HepG2 (cell line): ENCODE measurements at regions not wholly inside any gene's neighbourhood (a gene's known extent, or its start where the extent isn't known, plus 50 kb on each side); places are given as distances from the start of the nearest gene placed in this dataset.

Experiments
- CEBPB ChIP-seq: IDR thresholded peaks from 2 replicates; pipeline ENCODE4 v1.6.1; 2011; ENCODE audit warnings: low read depth, low read length, improper control_type of control experiment, borderline replicate concordance
- CTCF ChIP-seq: sonication (generic); formaldehyde crosslinking; IDR thresholded peaks from 2 replicates; pipeline ENCODE4 v1.5.0; 2020; ENCODE audit warnings: mild to moderate bottlenecking, missing genetic modification reagents, moderate library complexity
- ELF1 ChIP-seq: sonication (generic); formaldehyde crosslinking; IDR thresholded peaks from 2 replicates; pipeline ENCODE4 v1.4.0; 2020; ENCODE audit warnings: missing genetic modification reagents
- ELF4 ChIP-seq: sonication (generic); formaldehyde crosslinking; IDR thresholded peaks from 2 replicates; pipeline ENCODE4 v1.5.0; 2020; ENCODE audit warnings: missing genetic modification reagents, mild to moderate bottlenecking, moderate library complexity, borderline replicate concordance
- GTF2F1 ChIP-seq: fragments of 150-350 bp; IDR thresholded peaks from 2 replicates; pipeline ENCODE4 v1.6.1; 2014; ENCODE audit warnings: low read length
- SSRP1 ChIP-seq: IDR thresholded peaks from 2 replicates; pipeline ENCODE4 v1.6.1; 2016; ENCODE audit warnings: control low read depth
- TAF1 ChIP-seq: sonication (generic); formaldehyde crosslinking; IDR thresholded peaks from 2 replicates; pipeline ENCODE4 v1.4.0; 2020; ENCODE audit warnings: missing genetic modification reagents
- TCF12 ChIP-seq, 2 experiments: fragments of 450-650 bp in 1 of 2; sonication (generic) in 1 of 2; formaldehyde crosslinking in 1 of 2; IDR thresholded peaks; 2 replicates each; pipeline versions ENCODE4 v1.6.1 to v1.8.0; 2017 to 2022; ENCODE audit warnings: antibody characterized with exemption in 1 of 2, mild to moderate bottlenecking in 1 of 2, missing genetic modification reagents in 1 of 2, moderate library complexity in 1 of 2
- ZSCAN29 ChIP-seq: sonication (generic); formaldehyde crosslinking; conservative IDR thresholded peaks from 2 replicates; pipeline ENCODE4 v1.4.0; 2020; ENCODE audit warnings: mild to moderate bottlenecking, missing genetic modification reagents

- TF ChIP-seq TCF12 (IDR thresholded peaks at IDR 0.05) (no peak), TCF12 (CRISPR knock-in tag; IDR thresholded peaks at IDR 0.05) (no peak), SSRP1 (CRISPR knock-in tag) (no peak), ZSCAN29 (no peak), ELF1 (CRISPR knock-in tag) (no peak), GTF2F1 (no peak), CTCF (CRISPR knock-in tag) (no peak), ELF4 (CRISPR knock-in tag) (no peak), TAF1 (CRISPR knock-in tag) (no peak), CEBPB (no peak)
Measured at GRCh38 chr4:4763822-4764557, 95.5 kb upstream of the MSX1 start.
